ENCODE measurements at regions not wholly inside any gene's neighbourhood (a gene's known extent, or its start where the extent isn't known, plus 50 kb on each side); places are given as distances from the start of the nearest gene placed in this dataset.

DNA sequence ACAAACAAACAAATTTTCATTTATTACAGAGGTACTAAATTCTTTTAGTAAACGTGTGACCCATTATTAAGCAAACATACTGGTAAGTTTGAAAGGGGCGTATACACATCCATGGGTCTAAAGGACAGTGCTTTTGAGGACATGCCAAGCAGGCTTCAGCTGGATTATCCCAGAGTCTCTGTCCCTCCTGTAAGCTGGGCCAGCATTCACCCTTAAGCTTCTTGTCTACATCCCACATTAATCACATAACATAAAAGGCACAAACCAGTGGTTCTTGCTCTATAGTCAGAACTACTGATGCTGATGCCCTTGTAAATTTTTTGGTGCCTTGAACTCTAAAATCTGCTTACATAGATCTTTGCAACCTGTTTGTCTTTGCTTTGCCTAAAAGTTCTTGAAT, 150.8 kb upstream of the BNIP2 start:
- TF ChIP-seq, protein P1, sequence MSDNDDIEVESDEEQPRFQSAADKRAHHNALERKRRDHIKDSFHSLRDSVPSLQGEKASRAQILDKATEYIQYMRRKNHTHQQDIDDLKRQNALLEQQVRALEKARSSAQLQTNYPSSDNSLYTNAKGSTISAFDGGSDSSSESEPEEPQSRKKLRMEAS (IDR thresholded peaks at IDR 0.05; ENCODE audit: insufficient read depth, insufficient read length) = no peak
- TF ChIP-seq, protein P2, sequence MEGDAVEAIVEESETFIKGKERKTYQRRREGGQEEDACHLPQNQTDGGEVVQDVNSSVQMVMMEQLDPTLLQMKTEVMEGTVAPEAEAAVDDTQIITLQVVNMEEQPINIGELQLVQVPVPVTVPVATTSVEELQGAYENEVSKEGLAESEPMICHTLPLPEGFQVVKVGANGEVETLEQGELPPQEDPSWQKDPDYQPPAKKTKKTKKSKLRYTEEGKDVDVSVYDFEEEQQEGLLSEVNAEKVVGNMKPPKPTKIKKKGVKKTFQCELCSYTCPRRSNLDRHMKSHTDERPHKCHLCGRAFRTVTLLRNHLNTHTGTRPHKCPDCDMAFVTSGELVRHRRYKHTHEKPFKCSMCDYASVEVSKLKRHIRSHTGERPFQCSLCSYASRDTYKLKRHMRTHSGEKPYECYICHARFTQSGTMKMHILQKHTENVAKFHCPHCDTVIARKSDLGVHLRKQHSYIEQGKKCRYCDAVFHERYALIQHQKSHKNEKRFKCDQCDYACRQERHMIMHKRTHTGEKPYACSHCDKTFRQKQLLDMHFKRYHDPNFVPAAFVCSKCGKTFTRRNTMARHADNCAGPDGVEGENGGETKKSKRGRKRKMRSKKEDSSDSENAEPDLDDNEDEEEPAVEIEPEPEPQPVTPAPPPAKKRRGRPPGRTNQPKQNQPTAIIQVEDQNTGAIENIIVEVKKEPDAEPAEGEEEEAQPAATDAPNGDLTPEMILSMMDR (IDR thresholded peaks at IDR 0.05; ENCODE audit: extremely low read depth in 1 of 2, insufficient read depth in 1 of 2, low read depth in 1 of 2, low read length in 2 of 2) = no peak
- TF ChIP-seq EZH2 (IDR thresholded peaks at IDR 0.05; ENCODE audit: borderline replicate concordance, low read depth, low read length, severe bottlenecking) = no peak
- TF ChIP-seq POLR2A (IDR thresholded peaks at IDR 0.05; ENCODE audit: low read depth, low read length) = no peak
- no peak for TF ChIP-seq POLR2AphosphoS5 (IDR thresholded peaks at IDR 0.05; ENCODE audit: insufficient read depth, low read depth, low read length)
- TF ChIP-seq JUN (IDR thresholded peaks at IDR 0.05; ENCODE audit: borderline replicate concordance, insufficient read depth, insufficient read length, low read depth) = no peak
- no peak for TF ChIP-seq GATA2 (IDR thresholded peaks at IDR 0.05; ENCODE audit: insufficient read depth, insufficient read length, low read depth, low read length)
- TF ChIP-seq FOS (IDR thresholded peaks at IDR 0.05; ENCODE audit: borderline replicate concordance, insufficient read depth, low read length) = no peak

All from endothelial cell of umbilical vein (primary cell).